Cardiac muscle cell (in vitro differentiated cells and primary cell): ENCODE measurements at regions not wholly inside any gene's neighbourhood (a gene's known extent, or its start where the extent isn't known, plus 50 kb on each side); places are given as distances from the start of the nearest gene placed in this dataset.

Experiments used
- DNase-seq, 2 donors: peaks; one replicate each; pipeline versions ENCODE4 v3.0.0 to v3.0.0-alpha.2; 2010 to 2017; ENCODE audit warnings: low read depth in 1 of 2, low spot score in 1 of 2
- H3K27ac ChIP-seq: fragments of 200-600 bp; sonication (generic); 2 replicates; pipeline ENCODE4 v1.5.1; 2016
- H3K27me3 ChIP-seq: fragments of 200-600 bp; sonication (generic); 2 replicates; pipeline ENCODE4 v1.6.0; 2016; ENCODE audit warnings: control low read depth
- H3K36me3 ChIP-seq: fragments of 200-600 bp; sonication (generic); 2 replicates; pipeline ENCODE4 v1.5.1; 2016; ENCODE audit warnings: control low read depth
- H3K4me1 ChIP-seq: fragments of 200-600 bp; sonication (generic); 2 replicates; pipeline ENCODE4 v1.8.1; 2017; ENCODE audit warnings: low read depth, mild to moderate bottlenecking, mixed run types
- H3K4me3 ChIP-seq: fragments of 200-600 bp; sonication (generic); 2 replicates; pipeline ENCODE4 v1.5.1; 2016; ENCODE audit warnings: mild to moderate bottlenecking
- H3K9me3 ChIP-seq: fragments of 200-600 bp; sonication (generic); 2 replicates; pipeline ENCODE4 v1.5.1; 2017; ENCODE audit warnings: low read depth, mild to moderate bottlenecking, control low read depth
- CTCF ChIP-seq: IDR thresholded peaks from 2 replicates; pipeline ENCODE4 v1.5.1; 2012; ENCODE audit warnings: low read depth, mild to moderate bottlenecking, low read length

GRCh38 chr5:156095709-156096241, 231.2 kb upstream of the SGCD start:
- Histone ChIP-seq H3K36me3 (no peaks in the 10 kb centered on the region), H3K4me1 (no peaks in the 10 kb centered on the region), H3K27me3 (no peaks in the 10 kb centered on the region), H3K27ac (no peak overlapping the region), H3K4me3 (no peak overlapping the region), H3K9me3 (no peaks in the 10 kb centered on the region)
- DNase-seq, result no peak
- no peak for TF ChIP-seq CTCF

- Histone ChIP-seq H3K4me3 (no peak overlapping the region), H3K4me1 (no peaks in the 10 kb centered on the region), H3K36me3 (no peaks in the 10 kb centered on the region), H3K9me3 (no peaks in the 10 kb centered on the region), H3K27ac (no peak overlapping the region), H3K27me3 (no peaks in the 10 kb centered on the region)
- DNase-seq, result no peak
- no peak for TF ChIP-seq CTCF
Observed at GRCh38 chr5:156096259-156096658, 230.7 kb upstream of the SGCD start.

GRCh38 chr5:156103155-156103885, 223.6 kb upstream of the SGCD start:
- no peaks in the 10 kb centered on the region for H3K4me1 ChIP-seq
- no peaks in the 10 kb centered on the region for H3K9me3 ChIP-seq
- H3K4me3 ChIP-seq, result no peak overlapping the region
- no peaks in the 10 kb centered on the region for H3K27me3 ChIP-seq
- H3K36me3 ChIP-seq, result no peaks in the 10 kb centered on the region
- H3K27ac ChIP-seq, result no peak overlapping the region
- TF ChIP-seq CTCF, result no peak
- DNase-seq, result no peak

- no peaks in the 10 kb centered on the region for H3K36me3 ChIP-seq
- no peak for DNase-seq
- no peaks in the 10 kb centered on the region for H3K27me3 ChIP-seq
- TF ChIP-seq CTCF, result no peak
- no peaks in the 10 kb centered on the region for H3K4me1 ChIP-seq
- H3K4me3 ChIP-seq, result no peak overlapping the region
- no peaks in the 10 kb centered on the region for H3K9me3 ChIP-seq
- H3K27ac ChIP-seq, result no peak overlapping the region
Observed at GRCh38 chr5:156109317-156110023, 217.5 kb upstream of the SGCD start.

GRCh38 chr5:156119692-156120091, 207.3 kb upstream of the SGCD start:
- Histone ChIP-seq H3K27me3 (no peaks in the 10 kb centered on the region), H3K9me3 (no peaks in the 10 kb centered on the region), H3K27ac (no peak overlapping the region), H3K4me3 (no peak overlapping the region), H3K36me3 (no peaks in the 10 kb centered on the region), H3K4me1 (no peaks in the 10 kb centered on the region)
- TF ChIP-seq CTCF, result no peak
- DNase-seq, result no peak
